ENCODE measurements at regions not wholly inside any gene's neighbourhood (a gene's known extent, or its start where the extent isn't known, plus 50 kb on each side); places are given as distances from the start of the nearest gene placed in this dataset.

- no peak for DNase-seq (ENCODE audit: low read depth in 2 of 2)
Measured at GRCh38 chr11:95515371-95515770, 274.2 kb downstream of the FAM76B start.

- DNase-seq (ENCODE audit: low read depth in 2 of 2): no peak
Measured at GRCh38 chr11:95514416-95515110, 275.0 kb downstream of the FAM76B start.

GRCh38 chr11:95512682-95513081 lies 276.9 kb downstream of the FAM76B start:
- no peak for DNase-seq (ENCODE audit: low read depth in 2 of 2)

GRCh38 chr11:95512177-95512576 lies 277.4 kb downstream of the FAM76B start:
- no peak for DNase-seq (ENCODE audit: low read depth in 2 of 2)

- DNase-seq (ENCODE audit: low read depth in 2 of 2): no peak
Measured at GRCh38 chr11:95508219-95508890, 277.4 kb upstream of the SESN3 start.

- no peak for DNase-seq (ENCODE audit: low read depth in 2 of 2)
Measured at GRCh38 chr11:95507794-95508193, 276.8 kb upstream of the SESN3 start.

GRCh38 chr11:95506777-95507176 lies 275.8 kb upstream of the SESN3 start:
- no peak for DNase-seq (ENCODE audit: low read depth in 2 of 2)

- no peak for DNase-seq (ENCODE audit: low read depth in 2 of 2)
Measured at GRCh38 chr11:95505927-95506426, 275.0 kb upstream of the SESN3 start.

GRCh38 chr11:95503047-95503446 lies 272.0 kb upstream of the SESN3 start:
- DNase-seq (ENCODE audit: low read depth in 2 of 2): no peak

GRCh38 chr11:95502522-95502921 lies 271.5 kb upstream of the SESN3 start:
- DNase-seq (ENCODE audit: low read depth in 2 of 2): no peak

- no peak for DNase-seq (ENCODE audit: low read depth in 2 of 2)
Measured at GRCh38 chr11:95501761-95502266, 270.8 kb upstream of the SESN3 start.

GRCh38 chr11:95500466-95500865 lies 269.5 kb upstream of the SESN3 start:
- no peak for DNase-seq (ENCODE audit: low read depth in 2 of 2)

GRCh38 chr11:95499516-95500135 lies 268.6 kb upstream of the SESN3 start:
- DNase-seq (ENCODE audit: low read depth in 2 of 2): no peak

GRCh38 chr11:95498722-95499425 lies 267.9 kb upstream of the SESN3 start:
- no peak for DNase-seq (ENCODE audit: low read depth in 2 of 2)

- DNase-seq (ENCODE audit: low read depth in 2 of 2): no peak
Measured at GRCh38 chr11:95496901-95497300, 265.9 kb upstream of the SESN3 start.

GRCh38 chr11:95495706-95496105 lies 264.7 kb upstream of the SESN3 start:
- no peak for DNase-seq (ENCODE audit: low read depth in 2 of 2)

GRCh38 chr11:95494856-95495255 lies 263.9 kb upstream of the SESN3 start:
- DNase-seq (ENCODE audit: low read depth in 2 of 2): no peak

- DNase-seq (ENCODE audit: low read depth in 2 of 2): no peak
Measured at GRCh38 chr11:95494167-95494566, 263.2 kb upstream of the SESN3 start.

- DNase-seq (ENCODE audit: low read depth in 2 of 2): no peak
Measured at GRCh38 chr11:95490625-95491024, 259.6 kb upstream of the SESN3 start.

GRCh38 chr11:95487938-95488337 lies 256.9 kb upstream of the SESN3 start:
- DNase-seq (ENCODE audit: low read depth in 2 of 2): no peak

- DNase-seq (ENCODE audit: low read depth in 2 of 2): peak; percentile 3 to 4
Measured at GRCh38 chr11:95487391-95487790, 256.4 kb upstream of the SESN3 start.

GRCh38 chr11:95486979-95487378 lies 256.0 kb upstream of the SESN3 start:
- no peak for DNase-seq (ENCODE audit: low read depth in 2 of 2)
